ENCODE measurements at regions not wholly inside any gene's neighbourhood (a gene's known extent, or its start where the extent isn't known, plus 50 kb on each side); places are given as distances from the start of the nearest gene placed in this dataset.

DNA sequence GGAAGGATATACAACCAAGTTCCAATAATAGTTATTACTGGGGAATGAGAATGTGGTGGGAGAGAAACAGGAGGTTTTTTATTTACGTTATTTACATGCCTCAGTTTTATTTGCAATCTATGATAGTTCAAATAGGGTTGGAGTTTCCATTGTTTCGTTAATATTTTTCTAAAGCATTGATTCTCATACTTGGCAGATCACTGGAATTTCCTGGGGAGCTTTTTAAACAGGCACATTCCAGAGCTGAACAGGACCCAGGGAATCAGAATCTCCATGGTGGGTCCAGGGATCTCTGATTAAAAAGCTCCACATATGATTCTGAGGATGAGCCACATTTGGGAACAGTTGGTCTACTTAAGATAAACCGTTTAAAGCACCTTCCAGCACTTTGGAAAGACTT is 123.9 kb downstream of the IL20RB start:
- TF ChIP-seq CTCF (IDR thresholded peaks at IDR 0.05) (no peak), POLR2A (IDR thresholded peaks at IDR 0.05) (no peak)
